KG1 (cell line): ENCODE measurements at regions not wholly inside any gene's neighbourhood (a gene's known extent, or its start where the extent isn't known, plus 50 kb on each side); places are given as distances from the start of the nearest gene placed in this dataset.
"Not testable (repeated sequence)": the region's sequence is repeated elsewhere in the genome, so short reads cannot be mapped to it uniquely, and the experiment has no call there.

ENCODE experiments used
- DNase-seq: peaks from one replicate; lab custom pipeline; 2025; lab: John Stamatoyannopoulos, UW

- no peak for DNase-seq
Observed at GRCh38 chr13:89034015-89034414, 1362.8 kb downstream of the SLITRK5 start.

GRCh38 chr13:89052699-89053098, 1381.5 kb downstream of the SLITRK5 start:
- no peak for DNase-seq

GRCh38 chr13:89053418-89053817, 1382.2 kb downstream of the SLITRK5 start:
- DNase-seq = no peak

GRCh38 chr13:89057274-89057673, 1386.1 kb downstream of the SLITRK5 start:
- DNase-seq = no peak

GRCh38 chr13:89057862-89058261, 1386.7 kb downstream of the SLITRK5 start:
- DNase-seq = no peak

- DNase-seq = no peak
Observed at GRCh38 chr13:89061821-89062220, 1390.7 kb downstream of the SLITRK5 start.

GRCh38 chr13:89066868-89067466, 1395.8 kb downstream of the SLITRK5 start:
- DNase-seq = peak; percentile 78

GRCh38 chr13:89072979-89073378, 1401.8 kb downstream of the SLITRK5 start:
- DNase-seq = no peak

GRCh38 chr13:89076622-89077021, 1405.5 kb downstream of the SLITRK5 start:
- DNase-seq = no peak

GRCh38 chr13:89082623-89083022, 1411.5 kb downstream of the SLITRK5 start:
- DNase-seq = no peak

GRCh38 chr13:89088107-89088506, 1416.9 kb downstream of the SLITRK5 start:
- not testable (repeated sequence) for DNase-seq

- no peak for DNase-seq
Observed at GRCh38 chr13:89097994-89098393, 1426.8 kb downstream of the SLITRK5 start.

- DNase-seq = no peak
Observed at GRCh38 chr13:89113744-89114143, 1442.6 kb downstream of the SLITRK5 start.

GRCh38 chr13:89115307-89115706, 1444.1 kb downstream of the SLITRK5 start:
- no peak for DNase-seq

GRCh38 chr13:89136678-89137077, 1465.5 kb downstream of the SLITRK5 start:
- DNase-seq = no peak

- DNase-seq = no peak
Observed at GRCh38 chr13:89150362-89150761, 1479.2 kb downstream of the SLITRK5 start.

- DNase-seq = no peak
Observed at GRCh38 chr13:89153941-89154340, 1482.8 kb downstream of the SLITRK5 start.

GRCh38 chr13:89163096-89163495, 1491.9 kb downstream of the SLITRK5 start:
- no peak for DNase-seq

- no peak for DNase-seq
Observed at GRCh38 chr13:89165685-89166084, 1494.5 kb downstream of the SLITRK5 start.

- no peak for DNase-seq
Observed at GRCh38 chr13:89169951-89170350, 1498.8 kb downstream of the SLITRK5 start.

- no peak for DNase-seq
Observed at GRCh38 chr13:89181041-89181440, 1509.9 kb downstream of the SLITRK5 start.

GRCh38 chr13:89199138-89199537, 1528.0 kb downstream of the SLITRK5 start:
- no peak for DNase-seq

- DNase-seq = no peak
Observed at GRCh38 chr13:89204435-89204834, 1533.3 kb downstream of the SLITRK5 start.

- no peak for DNase-seq
Observed at GRCh38 chr13:89205856-89206520, 1534.8 kb downstream of the SLITRK5 start.
